Activated CD4-positive, alpha-beta T cell treated with anti-CD3 and anti-CD28 coated beads for 36 hours (primary cell): ENCODE measurements at regions not wholly inside any gene's neighbourhood (a gene's known extent, or its start where the extent isn't known, plus 50 kb on each side); places are given as distances from the start of the nearest gene placed in this dataset.
"Not testable (repeated sequence)": the region's sequence is repeated elsewhere in the genome, so short reads cannot be mapped to it uniquely, and the experiment has no call there.

Experiments used
- ATAC-seq: fragments of 200-7000 bp; cut with Tn5 transposase; one replicate; pipeline ENCODE4 v1.10.0; 2021; ENCODE audit warnings: mild to moderate bottlenecking, moderate library complexity
- CTCF ChIA-PET: fragments of 350-600 bp; sonication (Branson Sonifier 250); formaldehyde crosslinking; loops from one replicate; lab custom pipeline; 2021; ENCODE audit warnings: antibody characterized with exemption; lab: Charles Lee
- POLR2A ChIA-PET: fragments of 350-600 bp; sonication (Branson Sonifier 250); formaldehyde crosslinking; loops from one replicate; lab custom pipeline; 2021; ENCODE audit warnings: antibody characterized with exemption, inconsistent platforms; lab: Charles Lee
- DNase-seq: peaks from one replicate; pipeline ENCODE4 v3.0.0-alpha.2; 2020
- H3K27ac Mint-ChIP-seq: one replicate; pipeline ENCODE4 v1.8.0; 2021; ENCODE audit warnings: mixed read lengths
- H3K27me3 Mint-ChIP-seq: one replicate; pipeline ENCODE4 v1.8.0; 2021; ENCODE audit warnings: mixed read lengths
- H3K36me3 Mint-ChIP-seq: one replicate; pipeline ENCODE4 v1.8.0; 2021; ENCODE audit warnings: low read depth, mixed read lengths
- H3K4me1 Mint-ChIP-seq: one replicate; pipeline ENCODE4 v1.8.0; 2021; ENCODE audit warnings: mixed read lengths
- H3K4me3 Mint-ChIP-seq: one replicate; pipeline ENCODE4 v1.8.0; 2021; ENCODE audit warnings: mild to moderate bottlenecking, moderate library complexity, mixed read lengths
- H3K9me3 Mint-ChIP-seq: one replicate; pipeline ENCODE4 v1.8.0; 2021; ENCODE audit warnings: low read depth, mixed read lengths
- intact Hi-C, 2 experiments: fragments of 100-400 bp; cut with DNase I in 1 of 2; cut with micrococcal nuclease in 1 of 2; formaldehyde crosslinking; loops; one replicate each; pipeline versions ENCODE4 v1.14.2 to v1.15.1; 2022 to 2024; cut with DNase I, micrococcal nuclease

DNA sequence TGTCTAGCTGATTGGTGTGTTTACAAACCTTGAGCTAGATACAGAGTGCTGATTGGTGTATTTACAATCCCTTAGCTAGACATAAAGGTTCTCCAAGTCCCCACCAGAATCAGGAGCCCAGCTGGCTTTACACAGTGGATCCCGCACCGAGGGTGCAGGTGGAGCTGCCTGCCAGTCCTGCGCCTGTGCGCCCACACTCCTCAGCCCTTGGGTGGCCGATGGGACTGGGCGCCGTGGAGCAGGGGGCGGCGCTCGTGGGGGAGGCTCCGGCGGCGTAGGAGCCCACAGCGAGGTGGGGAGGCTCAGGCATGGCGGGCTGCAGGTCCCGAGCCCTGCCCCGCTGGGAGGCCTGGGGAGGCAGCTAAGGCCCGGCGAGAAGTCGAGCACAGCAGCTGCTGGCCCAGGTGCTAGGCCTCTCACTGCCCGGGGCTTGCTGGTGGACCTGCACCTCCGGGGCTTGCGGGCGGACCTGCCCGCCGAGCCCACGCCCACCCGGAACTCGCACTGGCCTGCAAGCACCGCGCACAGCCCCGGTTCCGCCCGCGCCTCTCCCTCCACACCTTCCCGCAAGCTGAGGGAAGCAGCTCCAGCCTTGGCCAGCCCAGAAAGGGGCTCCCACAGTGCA, 51.0 kb upstream of the CDYL start:
- ATAC-seq, CTCF ChIA-PET, H3K4me3 Mint-ChIP-seq, DNase-seq, H3K27ac Mint-ChIP-seq, intact Hi-C loops, H3K4me1 Mint-ChIP-seq, H3K9me3 Mint-ChIP-seq, H3K36me3 Mint-ChIP-seq, POLR2A ChIA-PET: not testable (repeated sequence)
- H3K27me3 Mint-ChIP-seq = peaks cover 13% of the 10 kb centered on the region

DNA sequence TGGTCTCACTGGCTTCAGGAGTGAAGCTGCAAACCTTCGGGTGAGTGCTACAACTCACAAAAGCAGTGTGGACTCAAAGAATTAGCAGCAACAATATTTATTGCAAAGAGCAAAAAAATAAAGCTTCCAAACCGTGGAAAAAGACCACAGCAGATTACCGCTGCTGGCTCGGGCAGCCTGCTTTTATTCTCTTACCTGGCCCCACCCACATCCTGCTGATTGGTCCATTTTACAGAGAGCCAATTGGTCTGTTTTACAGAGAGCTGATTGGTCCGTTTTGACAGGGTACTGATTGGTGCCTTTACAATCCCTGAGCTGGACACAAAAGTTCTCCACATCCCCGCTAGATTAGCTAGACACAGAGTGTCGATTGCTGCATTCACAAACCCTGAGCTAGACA, 51.5 kb upstream of the CDYL start:
- H3K36me3 Mint-ChIP-seq, intact Hi-C loops: not testable (repeated sequence)

GRCh38 chr6:4723383-4723782, 52.8 kb upstream of the CDYL start:
- Mint-ChIP-seq H3K4me1 (peaks cover 8% of the 10 kb centered on the region), H3K9me3 (no peaks in the 10 kb centered on the region), H3K27me3 (peaks cover 11% of the 10 kb centered on the region), H3K27ac (no peak overlapping the region), H3K4me3 (no peak overlapping the region), H3K36me3 (no peaks in the 10 kb centered on the region)
- intact Hi-C loops = no loop called here
- ATAC-seq (no peak), DNase-seq (no peak)
- ChIA-PET CTCF (no interaction called here), POLR2A (no interaction called here)

More for the DNA sequence above, 51.5 kb upstream of the CDYL start:
- ATAC-seq, H3K4me3 Mint-ChIP-seq, POLR2A ChIA-PET, DNase-seq, H3K9me3 Mint-ChIP-seq, H3K27ac Mint-ChIP-seq, H3K4me1 Mint-ChIP-seq: not testable (repeated sequence)
- H3K27me3 Mint-ChIP-seq = peaks cover 13% of the 10 kb centered on the region
- CTCF ChIA-PET = interaction anchor here (0.7 kb wide), 1 partner anchor 10 kb away, joined by 3 read pairs; no protein-coding TSS in a partner anchor

DNA sequence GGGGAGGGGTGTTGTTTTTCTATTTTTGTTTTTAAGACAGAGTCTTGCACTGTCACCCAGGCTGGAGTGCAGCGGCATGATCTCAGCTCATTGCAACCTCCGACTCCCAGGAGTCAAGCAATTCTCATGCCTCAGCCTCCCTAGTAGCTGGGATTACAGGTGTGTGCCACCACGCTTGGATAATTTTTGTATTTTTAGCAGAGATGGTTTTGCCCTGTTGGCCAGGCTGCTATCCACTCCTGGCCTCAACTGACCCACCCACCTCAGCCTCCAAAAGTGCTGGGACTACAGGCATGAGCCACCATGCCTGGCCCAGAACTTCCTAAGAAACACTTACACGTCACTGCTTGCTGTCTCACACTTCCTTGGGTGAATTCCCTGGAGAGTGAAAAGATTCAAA, 54.8 kb upstream of the CDYL start:
- H3K27me3 Mint-ChIP-seq, H3K4me3 Mint-ChIP-seq, H3K27ac Mint-ChIP-seq, CTCF ChIA-PET, ATAC-seq, intact Hi-C loops, H3K36me3 Mint-ChIP-seq, POLR2A ChIA-PET, DNase-seq, H3K9me3 Mint-ChIP-seq, H3K4me1 Mint-ChIP-seq: not testable (repeated sequence)

DNA sequence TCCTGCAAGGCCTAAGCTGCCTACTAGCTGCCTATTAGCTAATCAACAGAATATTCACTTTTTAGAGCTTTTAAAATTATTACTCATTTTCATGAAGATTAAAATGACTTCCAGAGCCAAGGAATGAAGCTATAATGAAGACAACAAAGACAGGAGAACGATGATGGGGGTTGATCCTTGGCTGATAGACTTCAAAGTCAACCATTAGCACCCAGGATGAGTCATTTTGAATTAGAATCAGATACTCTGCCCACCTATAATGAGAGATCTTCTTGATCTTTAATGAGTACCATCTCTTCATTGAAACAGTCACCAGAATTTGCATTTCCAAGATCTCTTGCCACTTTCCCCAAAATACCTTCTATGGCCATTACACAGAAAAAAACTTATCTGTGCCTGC, 56.7 kb upstream of the CDYL start:
- DNase-seq (no peak), ATAC-seq (no peak)
- no peak overlapping the region for H3K27ac Mint-ChIP-seq
- peaks cover 3% of the 10 kb centered on the region for H3K27me3 Mint-ChIP-seq
- ChIA-PET POLR2A (no interaction called here), CTCF (no interaction called here)
- H3K9me3 Mint-ChIP-seq = no peaks in the 10 kb centered on the region
- H3K4me1 Mint-ChIP-seq = peaks cover 4% of the 10 kb centered on the region
- H3K36me3 Mint-ChIP-seq = no peaks in the 10 kb centered on the region
- intact Hi-C loops = no loop called here
- H3K4me3 Mint-ChIP-seq = no peak overlapping the region

DNA sequence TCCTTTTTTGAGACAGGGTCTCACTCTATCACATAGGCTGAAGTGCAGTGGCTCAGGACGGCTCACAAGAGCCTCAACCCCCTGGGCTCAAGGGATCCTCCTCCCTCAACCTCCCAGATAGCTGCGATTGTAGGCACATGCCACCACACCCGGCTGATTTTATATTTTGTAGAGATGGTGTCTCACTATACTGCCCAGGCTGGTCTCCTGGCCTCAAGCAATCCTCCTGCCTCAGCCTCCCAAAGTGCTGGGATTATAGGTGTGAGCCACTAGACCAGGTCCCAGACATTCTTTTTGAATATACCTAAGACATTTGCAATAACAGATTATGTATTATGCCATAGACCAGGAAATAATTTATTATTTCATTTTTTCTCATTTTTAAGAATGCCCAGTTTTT, 58.3 kb upstream of the CDYL start:
- intact Hi-C loops = no loop called here
- Mint-ChIP-seq H3K4me1 (peaks cover 4% of the 10 kb centered on the region), H3K9me3 (no peaks in the 10 kb centered on the region), H3K27ac (no peak overlapping the region), H3K36me3 (no peaks in the 10 kb centered on the region), H3K27me3 (peaks cover 3% of the 10 kb centered on the region), H3K4me3 (no peak overlapping the region)
- DNase-seq (no peak), ATAC-seq (no peak)
- ChIA-PET CTCF (interaction anchor here (0.7 to 1.2 kb wide), 3 partner anchors 10 to 218 kb away, joined by 3 to 4 read pairs (median 3); no protein-coding TSS in a partner anchor), POLR2A (no interaction called here)

- H3K9me3 Mint-ChIP-seq = no peaks in the 10 kb centered on the region
- intact Hi-C loops = no loop called here
- no peak overlapping the region for H3K27ac Mint-ChIP-seq
- ChIA-PET POLR2A (no interaction called here), CTCF (interaction anchor here (0.7 to 1.2 kb wide), 2 partner anchors 10 to 219 kb away, joined by 3 to 4 read pairs; no protein-coding TSS in a partner anchor)
- no peak for DNase-seq
- peaks cover 4% of the 10 kb centered on the region for H3K4me1 Mint-ChIP-seq
- H3K4me3 Mint-ChIP-seq = no peak overlapping the region
- no peak for ATAC-seq
- no peaks in the 10 kb centered on the region for H3K36me3 Mint-ChIP-seq
- peaks cover 3% of the 10 kb centered on the region for H3K27me3 Mint-ChIP-seq
Observed at GRCh38 chr6:4717124-4717523, 59.1 kb upstream of the CDYL start.

DNA sequence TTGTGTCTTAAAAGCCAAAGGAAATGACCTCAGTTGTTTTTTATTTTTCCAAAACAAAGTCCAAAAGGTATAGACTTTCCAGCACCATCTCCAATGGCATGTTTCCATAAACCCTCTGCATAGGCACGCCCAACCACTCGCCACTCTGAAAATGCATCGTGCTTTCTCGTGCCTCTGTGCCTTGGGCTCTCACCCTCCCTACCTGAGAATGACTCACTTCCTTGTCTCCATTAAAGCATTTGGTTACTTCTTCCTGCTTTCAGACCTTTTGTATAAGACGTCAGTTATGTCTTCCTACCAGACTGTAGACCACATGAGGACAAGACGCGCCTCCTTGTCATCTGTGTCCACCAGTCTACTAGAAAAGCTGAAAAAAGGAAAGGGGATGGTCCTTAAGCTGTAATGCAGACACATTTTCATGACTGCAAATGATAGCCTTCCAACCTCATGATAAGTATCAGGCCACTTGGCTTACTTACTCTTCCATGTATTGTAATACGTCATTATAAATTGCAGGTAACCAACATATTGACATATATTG, 61.2 kb upstream of the CDYL start:
- POLR2A ChIA-PET = no interaction called here
- Mint-ChIP-seq H3K9me3 (no peaks in the 10 kb centered on the region), H3K4me3 (no peak overlapping the region), H3K36me3 (no peaks in the 10 kb centered on the region), H3K27me3 (peaks cover 2% of the 10 kb centered on the region), H3K4me1 (peaks cover 4% of the 10 kb centered on the region), H3K27ac (no peak overlapping the region)
- intact Hi-C loops = no loop called here
- ATAC-seq (peak; percentile 57), DNase-seq (peak; percentile 18)
- CTCF ChIA-PET = no interaction called here

- ChIA-PET POLR2A (no interaction called here), CTCF (interaction anchor here (0.7 kb wide), 1 partner anchor 1259 kb away, joined by 3 read pairs; no protein-coding TSS in a partner anchor)
Observed at GRCh38 chr6:4712291-4712690, 63.9 kb upstream of the CDYL start.

DNA sequence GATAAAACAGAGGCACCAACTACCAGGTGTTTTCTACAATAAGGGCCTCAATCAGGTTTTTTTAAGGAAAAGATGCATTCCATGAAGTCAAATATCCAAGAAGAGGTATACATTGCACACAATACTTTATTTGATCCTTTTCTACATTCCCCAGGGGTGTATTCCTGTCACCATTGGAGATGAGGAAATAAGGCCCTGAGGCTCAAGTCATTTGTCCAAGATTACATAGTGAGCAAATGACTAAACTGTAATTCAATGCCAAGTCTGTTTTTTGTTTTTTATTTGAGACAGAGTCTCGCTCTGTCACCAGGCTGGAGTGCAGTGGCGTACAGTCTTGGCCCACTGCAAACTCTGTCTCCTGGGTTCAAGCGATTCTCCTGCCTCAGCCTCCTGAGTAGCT, 69.2 kb upstream of the CDYL start:
- no peak for DNase-seq
- peaks cover 2% of the 10 kb centered on the region for H3K27me3 Mint-ChIP-seq
- CTCF ChIA-PET = no interaction called here
- H3K4me3 Mint-ChIP-seq = no peak overlapping the region
- no peak for ATAC-seq
- POLR2A ChIA-PET = no interaction called here
- peaks cover 2% of the 10 kb centered on the region for H3K9me3 Mint-ChIP-seq
- intact Hi-C loops = no loop called here
- no peaks in the 10 kb centered on the region for H3K36me3 Mint-ChIP-seq
- H3K4me1 Mint-ChIP-seq = no peaks in the 10 kb centered on the region
- no peak overlapping the region for H3K27ac Mint-ChIP-seq

More at GRCh38 chr6:4712291-4712690, 63.9 kb upstream of the CDYL start:
- H3K27ac Mint-ChIP-seq = no peak overlapping the region
- ATAC-seq (no peak), DNase-seq (no peak)
- H3K4me1 Mint-ChIP-seq = peaks cover 4% of the 10 kb centered on the region
- no peak overlapping the region for H3K4me3 Mint-ChIP-seq
- H3K27me3 Mint-ChIP-seq = peaks cover 2% of the 10 kb centered on the region
- intact Hi-C loops = no loop called here
- H3K36me3 Mint-ChIP-seq = no peaks in the 10 kb centered on the region
- H3K9me3 Mint-ChIP-seq = peaks cover 2% of the 10 kb centered on the region

DNA sequence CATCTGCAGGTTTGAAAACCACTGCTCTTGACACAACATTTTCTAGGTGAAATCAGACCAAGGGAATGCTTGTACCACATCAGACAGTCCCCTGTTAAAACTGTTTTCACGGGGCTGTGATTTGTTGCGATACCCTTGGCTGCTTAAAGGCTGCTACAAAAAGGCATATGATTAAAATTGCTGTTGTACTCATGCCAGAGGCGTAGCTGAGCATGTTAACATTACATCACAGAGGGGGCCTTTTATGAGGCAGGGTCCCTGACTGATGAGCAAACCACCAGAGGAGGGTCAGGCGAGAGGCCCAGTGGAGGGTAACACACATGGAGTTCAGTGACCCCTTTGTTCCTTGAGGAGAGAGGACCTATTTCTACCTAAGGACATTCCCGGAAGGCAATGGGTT, 70.4 kb upstream of the CDYL start:
- H3K9me3 Mint-ChIP-seq = peaks cover 2% of the 10 kb centered on the region
- ChIA-PET CTCF (no interaction called here), POLR2A (no interaction called here)
- ATAC-seq (no peak), DNase-seq (no peak)
- H3K36me3 Mint-ChIP-seq = no peaks in the 10 kb centered on the region
- H3K4me1 Mint-ChIP-seq = no peaks in the 10 kb centered on the region
- no peak overlapping the region for H3K4me3 Mint-ChIP-seq
- peaks cover 2% of the 10 kb centered on the region for H3K27me3 Mint-ChIP-seq
- no peak overlapping the region for H3K27ac Mint-ChIP-seq
- intact Hi-C loops = no loop called here

DNA sequence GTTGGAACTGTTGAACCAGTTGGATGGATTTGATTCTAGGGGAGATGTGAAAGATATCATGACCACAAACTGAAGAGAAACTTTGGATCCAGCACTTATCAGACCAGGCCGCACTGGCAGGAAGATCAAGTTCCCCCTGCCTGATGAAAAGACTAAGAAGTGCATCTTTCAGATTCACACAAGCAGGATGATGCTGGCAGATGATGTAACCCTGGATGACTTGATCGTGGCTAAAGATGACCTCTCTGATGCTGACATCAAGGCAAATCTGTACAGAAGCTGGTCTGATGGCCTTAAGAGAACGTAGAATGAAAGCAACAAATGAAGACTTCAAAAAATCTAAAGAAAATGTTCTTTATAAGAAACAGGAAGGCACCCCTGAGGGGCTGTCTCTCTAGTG, 72.8 kb upstream of the CDYL start:
- Mint-ChIP-seq H3K27ac (no peak overlapping the region), H3K4me1 (no peaks in the 10 kb centered on the region), H3K9me3 (peaks cover 2% of the 10 kb centered on the region), H3K4me3 (no peak overlapping the region), H3K27me3 (peaks cover 1% of the 10 kb centered on the region), H3K36me3 (no peaks in the 10 kb centered on the region)
- intact Hi-C loops = no loop called here
- ATAC-seq (no peak), DNase-seq (no peak)
- ChIA-PET POLR2A (no interaction called here), CTCF (no interaction called here)
